ENCODE measurements at regions not wholly inside any gene's neighbourhood (a gene's known extent, or its start where the extent isn't known, plus 50 kb on each side); places are given as distances from the start of the nearest gene placed in this dataset.

GRCh38 chr18:57087644-57088376 is 59.1 kb upstream of the BOD1L2 start:
- H3K4me1 Mint-ChIP-seq (ENCODE audit: low read depth, unreplicated experiment), result peaks cover 6% of the 10 kb centered on the region
- H3K36me3 Mint-ChIP-seq (ENCODE audit: unreplicated experiment), result peaks cover 8% of the 10 kb centered on the region
- DNase-seq, result no peak
- peaks cover 3% of the 10 kb centered on the region for H3K27me3 Mint-ChIP-seq (ENCODE audit: unreplicated experiment)
- no peak for TF ChIP-seq CTCF (IDR thresholded peaks at IDR 0.05; ENCODE audit: partially characterized antibody, unreplicated experiment)
- H3K9me3 Mint-ChIP-seq (ENCODE audit: unreplicated experiment), result peaks cover 2% of the 10 kb centered on the region
- no peak overlapping the region for H3K27ac Mint-ChIP-seq (ENCODE audit: unreplicated experiment)
- no peak overlapping the region for H3K4me3 Mint-ChIP-seq (ENCODE audit: unreplicated experiment)

- peaks cover 14% of the 10 kb centered on the region for H3K4me1 Mint-ChIP-seq (ENCODE audit: low read depth, unreplicated experiment)
- peaks cover 3% of the 10 kb centered on the region for H3K36me3 Mint-ChIP-seq (ENCODE audit: unreplicated experiment)
- no peak overlapping the region for H3K4me3 Mint-ChIP-seq (ENCODE audit: unreplicated experiment)
- H3K27me3 Mint-ChIP-seq (ENCODE audit: unreplicated experiment), result peaks cover 3% of the 10 kb centered on the region
- H3K27ac Mint-ChIP-seq (ENCODE audit: unreplicated experiment), result no peak overlapping the region
- TF ChIP-seq CTCF (IDR thresholded peaks at IDR 0.05; ENCODE audit: partially characterized antibody, unreplicated experiment), result no peak
- H3K9me3 Mint-ChIP-seq (ENCODE audit: unreplicated experiment), result peaks cover under 1% of the 10 kb centered on the region
- no peak for DNase-seq
These were observed 58.0 kb upstream of the BOD1L2 start for GRCh38 chr18:57088883-57089282.

GRCh38 chr18:57089702-57090101 is 57.2 kb upstream of the BOD1L2 start:
- peaks cover 3% of the 10 kb centered on the region for H3K27me3 Mint-ChIP-seq (ENCODE audit: unreplicated experiment)
- peaks cover 2% of the 10 kb centered on the region for H3K9me3 Mint-ChIP-seq (ENCODE audit: unreplicated experiment)
- peaks cover 18% of the 10 kb centered on the region for H3K4me1 Mint-ChIP-seq (ENCODE audit: low read depth, unreplicated experiment)
- no peak overlapping the region for H3K27ac Mint-ChIP-seq (ENCODE audit: unreplicated experiment)
- no peak for TF ChIP-seq CTCF (IDR thresholded peaks at IDR 0.05; ENCODE audit: partially characterized antibody, unreplicated experiment)
- no peaks in the 10 kb centered on the region for H3K36me3 Mint-ChIP-seq (ENCODE audit: unreplicated experiment)
- no peak for DNase-seq
- H3K4me3 Mint-ChIP-seq (ENCODE audit: unreplicated experiment), result no peak overlapping the region

- Mint-ChIP-seq H3K9me3 (ENCODE audit: unreplicated experiment) (peaks cover 3% of the 10 kb centered on the region), H3K27me3 (ENCODE audit: unreplicated experiment) (peaks cover 1% of the 10 kb centered on the region), H3K4me1 (ENCODE audit: low read depth, unreplicated experiment) (peaks cover 17% of the 10 kb centered on the region), H3K4me3 (ENCODE audit: unreplicated experiment) (no peak overlapping the region), H3K27ac (ENCODE audit: unreplicated experiment) (no peak overlapping the region), H3K36me3 (ENCODE audit: unreplicated experiment) (no peaks in the 10 kb centered on the region)
- TF ChIP-seq CTCF (IDR thresholded peaks at IDR 0.05; ENCODE audit: partially characterized antibody, unreplicated experiment), result no peak
- DNase-seq, result no peak
These were observed 55.7 kb upstream of the BOD1L2 start for GRCh38 chr18:57091231-57091630.

- TF ChIP-seq CTCF (IDR thresholded peaks at IDR 0.05; ENCODE audit: partially characterized antibody, unreplicated experiment), result no peak
- Mint-ChIP-seq H3K9me3 (ENCODE audit: unreplicated experiment) (peaks cover 3% of the 10 kb centered on the region), H3K4me3 (ENCODE audit: unreplicated experiment) (peak overlapping the region; percentile 53), H3K4me1 (ENCODE audit: low read depth, unreplicated experiment) (peaks cover 17% of the 10 kb centered on the region), H3K36me3 (ENCODE audit: unreplicated experiment) (peaks cover under 1% of the 10 kb centered on the region), H3K27me3 (ENCODE audit: unreplicated experiment) (peaks cover 3% of the 10 kb centered on the region), H3K27ac (ENCODE audit: unreplicated experiment) (peak overlapping the region; percentile 91)
- DNase-seq, result no peak
These were observed 52.7 kb upstream of the BOD1L2 start for GRCh38 chr18:57094175-57094574.
